Hepatocyte (in vitro differentiated cells): ENCODE measurements at regions not wholly inside any gene's neighbourhood (a gene's known extent, or its start where the extent isn't known, plus 50 kb on each side); places are given as distances from the start of the nearest gene placed in this dataset.

Source experiments
- DNase-seq: peaks from one replicate; pipeline ENCODE4 v3.0.0-alpha.2; 2016; ENCODE audit warnings: low spot score
- H2AFZ ChIP-seq: fragments of 200-600 bp; sonication (generic); 2 replicates; pipeline ENCODE4 v1.6.0; 2016; ENCODE audit warnings: antibody characterized with exemption, mild to moderate bottlenecking
- H3K27ac ChIP-seq: fragments of 200-600 bp; sonication (generic); 2 replicates; pipeline ENCODE4 v1.5.1; 2016; ENCODE audit warnings: mild to moderate bottlenecking
- H3K27me3 ChIP-seq: fragments of 200-600 bp; sonication (generic); 2 replicates; pipeline ENCODE4 v1.6.1; 2016
- H3K36me3 ChIP-seq: fragments of 200-600 bp; sonication (generic); replicated peaks from 2 replicates; pipeline ENCODE4 v1.5.1; 2016; ENCODE audit warnings: low read depth; ENCODE audit not compliant: insufficient read depth
- H3K4me1 ChIP-seq: fragments of 200-600 bp; sonication (generic); 2 replicates; pipeline ENCODE4 v1.5.1; 2016; ENCODE audit warnings: mild to moderate bottlenecking, moderate library complexity; ENCODE audit not compliant: insufficient read depth
- H3K4me2 ChIP-seq: fragments of 200-600 bp; sonication (generic); 2 replicates; pipeline ENCODE4 v1.6.0; 2016
- H3K4me3 ChIP-seq: fragments of 200-600 bp; sonication (generic); 2 replicates; pipeline ENCODE4 v1.5.1; 2016; ENCODE audit warnings: mild to moderate bottlenecking
- H3K79me2 ChIP-seq: fragments of 200-600 bp; sonication (generic); 2 replicates; pipeline ENCODE4 v1.6.0; 2017; ENCODE audit warnings: mild to moderate bottlenecking
- H3K9me2 ChIP-seq: fragments of 200-600 bp; sonication (generic); replicated peaks from 2 replicates; pipeline ENCODE4 v1.6.0; 2017; ENCODE audit warnings: mild to moderate bottlenecking; ENCODE audit not compliant: insufficient read depth
- H3K9me3 ChIP-seq: fragments of 200-600 bp; sonication (generic); 2 replicates; pipeline ENCODE4 v1.5.1; 2016; ENCODE audit warnings: low read depth, mild to moderate bottlenecking
- H4K20me1 ChIP-seq: fragments of 200-600 bp; sonication (generic); 2 replicates; pipeline ENCODE4 v1.6.0; 2016; ENCODE audit warnings: mild to moderate bottlenecking; ENCODE audit not compliant: insufficient read depth, poor library complexity, severe bottlenecking
- EZH2 ChIP-seq: fragments of 200-600 bp; sonication (generic); IDR thresholded peaks from 2 replicates; pipeline ENCODE4 v1.6.1; 2016; ENCODE audit warnings: antibody characterized with exemption, mild to moderate bottlenecking, borderline replicate concordance
- EZH2phosphoT487 ChIP-seq: fragments of 200-600 bp; sonication (generic); IDR thresholded peaks from one replicate; pipeline ENCODE4 v1.6.1; 2018; ENCODE audit warnings: antibody characterized with exemption, mild to moderate bottlenecking, low read depth, moderate library complexity; ENCODE audit not compliant: unreplicated experiment, severe bottlenecking
- WGBS: methylation state at CpG from one replicate; pipeline ENCODE4 v1.1.6; 2016; ENCODE audit warnings: low lambda C conversion rate; ENCODE audit errors: missing lambda C conversion rate; 5-methylcytosine and 5-hydroxymethylcytosine counted together
- TF ChIP-seq, protein P1 (sequence below): fragments of 200-600 bp; sonication (generic); IDR thresholded peaks from 2 replicates; pipeline ENCODE4 v1.5.1; 2016; ENCODE audit warnings: antibody characterized with exemption, mild to moderate bottlenecking; ENCODE audit not compliant: poor library complexity

DNA sequence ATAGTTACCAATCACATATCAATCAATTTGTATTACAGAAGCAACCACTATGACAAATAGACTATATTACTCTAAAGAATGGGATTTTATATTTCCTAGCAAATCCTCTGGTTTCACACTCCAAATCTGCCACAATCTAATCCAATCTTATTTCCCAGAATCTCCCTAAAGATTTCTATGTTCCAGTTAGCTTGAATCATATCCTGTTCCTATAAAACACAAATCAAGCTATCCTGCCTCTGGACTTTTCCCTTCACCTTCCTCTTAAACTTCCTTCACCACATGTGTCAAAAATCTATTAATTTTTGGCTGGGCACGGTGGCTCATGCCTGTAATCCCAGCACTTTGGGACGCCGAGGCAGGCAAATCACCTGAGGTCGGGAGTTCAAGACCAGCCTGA is 50.0 kb downstream of the PIK3C2A start:
- Histone ChIP-seq H3K4me1 (no peaks in the 10 kb centered on the region), H3K4me2 (no peak overlapping the region), H3K36me3 (no peaks in the 10 kb centered on the region), H3K79me2 (peaks cover 79% of the 10 kb centered on the region), H3K4me3 (no peak overlapping the region), H3K9me3 (no peaks in the 10 kb centered on the region), H3K27ac (no peak overlapping the region), H3K27me3 (no peaks in the 10 kb centered on the region), H2AFZ (no peak overlapping the region), H3K9me2 (no peaks in the 10 kb centered on the region), H4K20me1 (peaks cover 75% of the 10 kb centered on the region)
- WGBS = 95% methylated on average over 4 of the region's 4 CpGs
- TF ChIP-seq EZH2phosphoT487 = no peak
- TF ChIP-seq, protein P1, sequence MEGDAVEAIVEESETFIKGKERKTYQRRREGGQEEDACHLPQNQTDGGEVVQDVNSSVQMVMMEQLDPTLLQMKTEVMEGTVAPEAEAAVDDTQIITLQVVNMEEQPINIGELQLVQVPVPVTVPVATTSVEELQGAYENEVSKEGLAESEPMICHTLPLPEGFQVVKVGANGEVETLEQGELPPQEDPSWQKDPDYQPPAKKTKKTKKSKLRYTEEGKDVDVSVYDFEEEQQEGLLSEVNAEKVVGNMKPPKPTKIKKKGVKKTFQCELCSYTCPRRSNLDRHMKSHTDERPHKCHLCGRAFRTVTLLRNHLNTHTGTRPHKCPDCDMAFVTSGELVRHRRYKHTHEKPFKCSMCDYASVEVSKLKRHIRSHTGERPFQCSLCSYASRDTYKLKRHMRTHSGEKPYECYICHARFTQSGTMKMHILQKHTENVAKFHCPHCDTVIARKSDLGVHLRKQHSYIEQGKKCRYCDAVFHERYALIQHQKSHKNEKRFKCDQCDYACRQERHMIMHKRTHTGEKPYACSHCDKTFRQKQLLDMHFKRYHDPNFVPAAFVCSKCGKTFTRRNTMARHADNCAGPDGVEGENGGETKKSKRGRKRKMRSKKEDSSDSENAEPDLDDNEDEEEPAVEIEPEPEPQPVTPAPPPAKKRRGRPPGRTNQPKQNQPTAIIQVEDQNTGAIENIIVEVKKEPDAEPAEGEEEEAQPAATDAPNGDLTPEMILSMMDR = no peak
- no peak for TF ChIP-seq EZH2
- DNase-seq = no peak

DNA sequence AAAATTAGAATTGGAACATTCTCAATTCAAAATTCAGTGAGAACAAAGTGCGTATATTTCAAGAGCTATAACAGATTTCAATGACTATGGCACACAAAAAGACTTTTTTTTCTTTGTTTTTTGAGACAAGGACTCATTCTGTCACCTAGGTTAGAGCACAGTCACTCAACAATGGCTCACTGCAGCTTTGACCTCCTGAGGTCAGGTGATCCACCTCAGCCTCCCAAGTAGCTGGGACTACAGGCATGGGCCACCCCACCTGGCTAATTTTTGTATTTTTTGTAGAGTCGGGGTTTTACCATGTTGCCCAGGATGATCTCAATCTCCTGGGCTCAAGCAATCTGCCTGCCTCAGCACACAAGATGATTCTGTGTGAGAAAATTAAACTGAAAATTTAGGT is 51.5 kb downstream of the PIK3C2A start:
- WGBS = 94% methylated on average over 2 of the region's 2 CpGs
- no peak overlapping the region for H3K27ac ChIP-seq
- no peaks in the 10 kb centered on the region for H3K36me3 ChIP-seq
- no peak overlapping the region for H3K4me3 ChIP-seq
- peaks cover 65% of the 10 kb centered on the region for H4K20me1 ChIP-seq
- H3K4me2 ChIP-seq = no peak overlapping the region
- no peaks in the 10 kb centered on the region for H3K9me3 ChIP-seq
- H2AFZ ChIP-seq = no peak overlapping the region
- no peaks in the 10 kb centered on the region for H3K27me3 ChIP-seq
- H3K9me2 ChIP-seq = no peaks in the 10 kb centered on the region
- DNase-seq = no peak
- TF ChIP-seq EZH2phosphoT487 (no peak), EZH2 (no peak)
- TF ChIP-seq, protein P1 = no peak
- peaks cover 75% of the 10 kb centered on the region for H3K79me2 ChIP-seq
- H3K4me1 ChIP-seq = no peaks in the 10 kb centered on the region

DNA sequence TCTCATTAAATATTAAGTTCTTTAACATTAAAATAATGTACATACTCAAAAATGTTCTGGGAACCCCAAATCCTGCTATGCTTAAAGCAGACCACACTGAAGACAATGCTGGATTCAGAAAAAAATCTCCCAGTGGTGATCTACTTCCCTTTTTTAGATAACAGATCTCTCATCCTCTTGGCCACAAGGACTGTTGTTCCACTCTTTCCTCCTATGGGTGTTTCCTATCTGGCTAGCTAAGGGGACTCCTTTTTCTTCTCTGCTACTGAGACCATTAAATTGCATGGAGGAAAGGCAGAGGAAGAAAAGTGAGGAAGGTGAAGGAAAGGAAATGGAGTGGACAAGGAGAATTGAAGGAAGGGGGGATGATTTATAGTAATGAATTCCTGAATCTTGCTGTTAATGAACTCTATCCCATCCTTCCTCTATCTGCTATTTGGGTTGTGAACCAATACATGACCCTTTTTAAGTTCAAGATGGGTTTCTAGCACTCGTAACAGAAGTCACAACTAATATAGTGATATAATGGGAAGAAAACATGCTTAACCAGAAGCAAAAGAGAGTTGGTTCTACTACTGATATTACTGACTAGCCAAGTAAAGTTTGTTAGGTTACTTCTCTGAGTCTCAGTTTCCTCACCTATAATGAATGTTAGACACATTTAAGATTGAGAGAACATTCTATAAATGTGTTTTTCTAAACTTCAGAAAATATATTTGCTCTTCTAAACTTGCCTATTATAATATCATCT is 53.2 kb downstream of the PIK3C2A start:
- peaks cover 58% of the 10 kb centered on the region for H3K79me2 ChIP-seq
- H3K4me3 ChIP-seq = no peak overlapping the region
- WGBS = 100% methylated on average over 1 of the region's 1 CpG
- no peak overlapping the region for H3K4me2 ChIP-seq
- no peaks in the 10 kb centered on the region for H3K27me3 ChIP-seq
- no peak overlapping the region for H2AFZ ChIP-seq
- H3K4me1 ChIP-seq = no peaks in the 10 kb centered on the region
- no peaks in the 10 kb centered on the region for H3K9me3 ChIP-seq
- H4K20me1 ChIP-seq = peaks cover 49% of the 10 kb centered on the region
- no peaks in the 10 kb centered on the region for H3K9me2 ChIP-seq
- TF ChIP-seq EZH2phosphoT487 (no peak), EZH2 (no peak)
- TF ChIP-seq, protein P1 = no peak
- no peaks in the 10 kb centered on the region for H3K36me3 ChIP-seq
- DNase-seq = no peak
- no peak overlapping the region for H3K27ac ChIP-seq
